ENCODE measurements at regions not wholly inside any gene's neighbourhood (a gene's known extent, or its start where the extent isn't known, plus 50 kb on each side); places are given as distances from the start of the nearest gene placed in this dataset.
"Not testable (repeated sequence)": the region's sequence is repeated elsewhere in the genome, so short reads cannot be mapped to it uniquely, and the experiment has no call there.

- H3K27ac ChIP-seq (ENCODE audit: low read depth in 1 of 2, low read length in 1 of 2); H3K36me3 ChIP-seq (ENCODE audit: control insufficient read depth in 4 of 4, insufficient read depth in 4 of 4, low read length in 4 of 4); H3K9me3 ChIP-seq (ENCODE audit: control insufficient read depth in 4 of 4, insufficient read depth in 3 of 4, low read length in 3 of 4); H3K9ac ChIP-seq (ENCODE audit: insufficient read depth in 1 of 2, low read length in 2 of 2); H3K4me3 ChIP-seq; ATAC-seq (ENCODE audit: insufficient read depth, low FRiP score): not testable (repeated sequence)
- Histone ChIP-seq H3K27me3 (ENCODE audit: control insufficient read depth in 3 of 3, insufficient read depth in 3 of 3, low read length in 2 of 3) (peaks cover 0 to 11% (median 6%) of the 10 kb centered on the region in 3 donors), H3K4me1 (ENCODE audit: control insufficient read depth in 5 of 5, insufficient read depth in 5 of 5, low read length in 5 of 5) (peaks cover 0 to 18% (median 5%) of the 10 kb centered on the region in 5 donors)
- DNase-seq, result peak in 2 of 3 donors; percentile 48 to 49
- 24 to 41% methylated on average over 12 of the region's 12 CpGs for WGBS, 2 donors
Observed at GRCh38 chr12:131624756-131625501, 86.0 kb upstream of the SFSWAP start.

- H3K27ac ChIP-seq (ENCODE audit: low read depth in 1 of 2, low read length in 1 of 2); ATAC-seq (ENCODE audit: insufficient read depth, low FRiP score); H3K36me3 ChIP-seq (ENCODE audit: control insufficient read depth in 4 of 4, insufficient read depth in 4 of 4, low read length in 4 of 4); DNase-seq; H3K4me3 ChIP-seq; H3K9me3 ChIP-seq (ENCODE audit: control insufficient read depth in 4 of 4, insufficient read depth in 3 of 4, low read length in 3 of 4); H3K9ac ChIP-seq (ENCODE audit: insufficient read depth in 1 of 2, low read length in 2 of 2): not testable (repeated sequence)
- Histone ChIP-seq H3K4me1 (ENCODE audit: control insufficient read depth in 5 of 5, insufficient read depth in 5 of 5, low read length in 5 of 5) (peaks cover 0 to 18% (median 5%) of the 10 kb centered on the region in 5 donors), H3K27me3 (ENCODE audit: control insufficient read depth in 3 of 3, insufficient read depth in 3 of 3, low read length in 2 of 3) (peaks cover 0 to 12% (median 2%) of the 10 kb centered on the region in 3 donors)
- 55 to 66% methylated on average over 20 of the region's 21 CpGs for WGBS, 2 donors
Observed at GRCh38 chr12:131625966-131626722, 84.7 kb upstream of the SFSWAP start.

- H3K27ac ChIP-seq (ENCODE audit: low read depth in 1 of 2, low read length in 1 of 2); H3K27me3 ChIP-seq (ENCODE audit: control insufficient read depth in 3 of 3, insufficient read depth in 3 of 3, low read length in 2 of 3); H3K4me3 ChIP-seq; H3K9me3 ChIP-seq (ENCODE audit: control insufficient read depth in 4 of 4, insufficient read depth in 3 of 4, low read length in 3 of 4); DNase-seq; H3K36me3 ChIP-seq (ENCODE audit: control insufficient read depth in 4 of 4, insufficient read depth in 4 of 4, low read length in 4 of 4); H3K4me1 ChIP-seq (ENCODE audit: control insufficient read depth in 5 of 5, insufficient read depth in 5 of 5, low read length in 5 of 5); ATAC-seq (ENCODE audit: insufficient read depth, low FRiP score); H3K9ac ChIP-seq (ENCODE audit: insufficient read depth in 1 of 2, low read length in 2 of 2): not testable (repeated sequence)
- 21 to 44% methylated on average over 18 to 29 of the region's 29 CpGs for WGBS, 2 donors
Observed at GRCh38 chr12:131627151-131628022, 83.5 kb upstream of the SFSWAP start.

GRCh38 chr12:131628023-131628740 is 82.7 kb upstream of the SFSWAP start:
- no peak for DNase-seq

More at GRCh38 chr12:131628023-131628740, 82.7 kb upstream of the SFSWAP start:
- Histone ChIP-seq H3K27me3 (ENCODE audit: control insufficient read depth in 3 of 3, insufficient read depth in 3 of 3, low read length in 2 of 3) (peaks cover 0 to 8% (median 0%) of the 10 kb centered on the region in 3 donors), H3K4me3 (no peak overlapping the region), H3K27ac (ENCODE audit: low read depth in 1 of 2, low read length in 1 of 2) (no peak overlapping the region), H3K4me1 (ENCODE audit: control insufficient read depth in 5 of 5, insufficient read depth in 5 of 5, low read length in 5 of 5) (peaks cover 0 to 9% (median 3%) of the 10 kb centered on the region in 5 donors), H3K9ac (ENCODE audit: insufficient read depth in 1 of 2, low read length in 2 of 2) (no peak overlapping the region), H3K36me3 (ENCODE audit: control insufficient read depth in 4 of 4, insufficient read depth in 4 of 4, low read length in 4 of 4) (no peaks in the 10 kb centered on the region), H3K9me3 (ENCODE audit: control insufficient read depth in 4 of 4, insufficient read depth in 3 of 4, low read length in 3 of 4) (no peaks in the 10 kb centered on the region)
- no peak for ATAC-seq (ENCODE audit: insufficient read depth, low FRiP score)
- 74 to 81% methylated on average over 20 of the region's 20 CpGs for WGBS, 2 donors
- no peak for TF ChIP-seq CTCF (IDR thresholded peaks at IDR 0.05; ENCODE audit: control extremely low read depth, extremely low read depth)
